HAP-1 (cell line): ENCODE measurements at regions not wholly inside any gene's neighbourhood (a gene's known extent, or its start where the extent isn't known, plus 50 kb on each side); places are given as distances from the start of the nearest gene placed in this dataset.

Experiments used
- DNase-seq, 2 experiments: peaks; one replicate each; pipeline ENCODE4 v3.0.0-alpha.2; 2016 to 2020; ENCODE audit warnings: low spot score in 2 of 2
- H3K27me3 ChIP-seq: fragments of 250-450 bp; sonication (Bioruptor Pico); 2 replicates; pipeline ENCODE4 v1.5.1; 2020; ENCODE audit warnings: low read depth, mild to moderate bottlenecking, moderate library complexity
- H3K36me3 ChIP-seq: fragments of 250-450 bp; sonication (Bioruptor Pico); replicated peaks from 2 replicates; pipeline ENCODE4 v1.5.1; 2020; ENCODE audit warnings: mild to moderate bottlenecking
- H3K4me1 ChIP-seq: fragments of 250-450 bp; sonication (Bioruptor Pico); 2 replicates; pipeline ENCODE4 v1.5.1; 2020; ENCODE audit warnings: mild to moderate bottlenecking
- H3K4me3 ChIP-seq: fragments of 250-450 bp; sonication (Bioruptor Pico); 2 replicates; pipeline ENCODE4 v1.5.1; 2020; ENCODE audit warnings: mild to moderate bottlenecking, moderate library complexity
- H3K9me3 ChIP-seq: fragments of 250-450 bp; sonication (Bioruptor Pico); 2 replicates; pipeline ENCODE4 v1.5.1; 2020; ENCODE audit warnings: mild to moderate bottlenecking, moderate library complexity
- in situ Hi-C: fragments of 300-500 bp; cut with MboI; formaldehyde crosslinking; loops from 3 replicates; pipeline ENCODE4 v1.14.3; 2020; ENCODE audit warnings: low sequenced_read_pairs, inconsistent platforms, mixed read lengths

DNA sequence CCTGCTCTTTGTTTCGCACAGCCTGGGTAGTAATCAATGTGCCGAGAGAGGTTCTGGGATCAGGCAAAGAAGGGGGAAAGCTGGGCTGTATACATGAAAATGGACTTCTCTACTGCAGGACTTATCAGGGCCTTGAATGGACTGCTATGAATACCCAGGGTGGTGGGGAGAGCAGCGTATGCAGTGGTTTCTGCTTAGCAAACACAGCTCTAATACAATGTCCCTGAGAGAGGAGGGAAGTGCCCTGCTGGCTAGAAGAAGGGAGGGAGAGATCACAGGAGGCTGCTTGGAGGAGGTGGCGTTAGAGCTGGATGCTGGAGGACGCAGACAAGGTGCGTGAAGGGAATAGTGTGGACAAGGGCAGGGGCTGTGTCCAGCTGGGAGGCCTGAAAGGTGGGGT lies 116.1 kb downstream of the PTPRS start:
- Histone ChIP-seq H3K36me3 (peaks cover 15% of the 10 kb centered on the region), H3K27me3 (no peaks in the 10 kb centered on the region), H3K4me3 (no peak overlapping the region), H3K4me1 (no peaks in the 10 kb centered on the region), H3K9me3 (no peaks in the 10 kb centered on the region)
- in situ Hi-C loops = no loop called here
- no peak for DNase-seq

DNA sequence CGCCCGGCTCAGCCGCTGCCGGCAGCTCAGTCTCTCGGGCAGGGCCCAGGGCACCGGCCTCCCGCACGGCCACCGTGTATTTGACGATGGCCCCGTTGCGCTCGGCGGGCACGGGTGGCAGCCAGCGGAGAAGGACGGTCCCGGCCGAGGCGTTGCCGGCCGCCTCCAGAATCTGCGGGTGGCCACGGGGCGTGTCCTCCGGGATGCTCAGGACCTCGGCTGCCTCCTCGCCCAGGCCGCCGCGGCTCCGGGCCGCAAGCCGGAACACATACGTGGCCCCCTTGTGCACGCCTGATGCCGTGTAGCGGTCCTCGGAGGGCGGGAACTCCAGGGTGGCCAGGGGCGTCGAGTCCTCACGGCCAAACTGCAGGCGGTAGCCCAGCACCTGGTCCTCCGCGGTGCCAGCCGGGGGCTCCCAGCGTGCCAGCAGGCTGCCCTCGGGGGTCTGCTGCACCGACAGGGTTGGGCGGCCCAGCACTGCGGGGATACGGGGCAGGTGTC lies 117.7 kb downstream of the PTPRS start:
- H3K4me3 ChIP-seq = no peak overlapping the region
- H3K36me3 ChIP-seq = peaks cover 29% of the 10 kb centered on the region
- no peaks in the 10 kb centered on the region for H3K27me3 ChIP-seq
- in situ Hi-C loops = no loop called here
- no peaks in the 10 kb centered on the region for H3K4me1 ChIP-seq
- no peaks in the 10 kb centered on the region for H3K9me3 ChIP-seq
- no peak for DNase-seq

DNA sequence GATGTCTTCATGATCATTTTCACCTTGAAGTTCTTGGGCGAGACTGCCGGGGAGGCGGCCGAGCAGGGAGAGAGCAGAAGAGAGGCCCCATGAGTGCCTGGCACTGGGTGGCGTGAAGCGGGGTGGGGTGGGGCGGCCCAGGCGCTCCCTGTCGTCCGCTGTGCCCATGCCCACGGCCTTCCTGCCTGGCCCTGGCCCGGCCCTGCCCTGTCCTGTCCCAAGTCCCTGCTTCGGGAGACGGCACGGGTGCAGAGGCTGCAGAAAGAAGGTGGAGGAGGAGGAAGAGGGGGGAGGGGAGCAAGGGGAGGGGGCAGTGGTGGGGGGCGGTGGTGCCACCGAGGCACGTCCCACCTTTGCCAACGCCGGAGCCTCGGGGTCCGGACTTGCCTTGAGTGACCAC lies 118.4 kb downstream of the PTPRS start:
- H3K9me3 ChIP-seq = no peaks in the 10 kb centered on the region
- H3K4me1 ChIP-seq = no peaks in the 10 kb centered on the region
- no peak for DNase-seq
- H3K36me3 ChIP-seq = peaks cover 36% of the 10 kb centered on the region
- no peak overlapping the region for H3K4me3 ChIP-seq
- in situ Hi-C loops = no loop called here
- no peaks in the 10 kb centered on the region for H3K27me3 ChIP-seq

DNA sequence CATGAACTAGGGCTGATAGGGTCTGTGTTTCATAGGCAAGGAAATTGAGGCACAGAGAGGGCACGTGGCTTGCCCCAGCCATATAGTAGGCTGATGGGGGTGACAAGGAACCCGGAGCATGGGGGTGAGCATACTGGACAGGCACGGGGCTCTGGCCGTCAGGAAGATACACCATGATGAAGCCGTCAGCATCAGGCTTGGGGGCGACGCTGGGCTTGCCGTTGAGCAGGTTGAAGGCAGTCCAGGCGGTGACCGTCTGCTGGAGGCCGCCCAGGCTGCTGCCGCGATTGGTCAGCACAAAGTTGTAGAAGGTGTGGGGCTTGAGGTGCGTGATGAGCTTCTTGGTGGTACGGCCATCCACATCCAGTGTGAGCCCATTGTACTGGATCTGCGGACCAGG lies 119.7 kb downstream of the PTPRS start:
- no peaks in the 10 kb centered on the region for H3K9me3 ChIP-seq
- in situ Hi-C loops = no loop called here
- no peaks in the 10 kb centered on the region for H3K4me1 ChIP-seq
- no peak overlapping the region for H3K4me3 ChIP-seq
- no peak for DNase-seq
- no peaks in the 10 kb centered on the region for H3K27me3 ChIP-seq
- H3K36me3 ChIP-seq = peaks cover 49% of the 10 kb centered on the region

DNA sequence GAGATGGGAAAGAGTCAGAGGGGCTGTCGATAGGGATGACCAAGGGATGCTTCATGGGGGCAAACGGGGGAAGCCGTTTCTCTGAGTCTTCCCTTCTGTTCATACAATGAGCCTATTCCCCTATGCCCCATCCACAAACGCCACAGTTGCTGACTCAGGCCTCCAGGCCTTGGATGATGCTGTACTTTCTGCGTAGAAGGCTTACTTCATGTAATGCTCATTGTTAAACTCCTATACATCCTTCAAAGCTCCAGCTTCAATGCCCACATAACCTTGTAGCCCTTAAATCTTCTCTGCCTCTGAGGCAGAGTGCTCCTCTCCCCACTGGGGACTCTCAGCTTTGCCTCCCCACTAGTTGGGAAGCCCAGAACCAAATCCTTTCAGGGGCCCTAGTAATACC lies 120.3 kb downstream of the PTPRS start:
- in situ Hi-C loops = no loop called here
- no peak overlapping the region for H3K4me3 ChIP-seq
- no peaks in the 10 kb centered on the region for H3K27me3 ChIP-seq
- no peaks in the 10 kb centered on the region for H3K9me3 ChIP-seq
- H3K36me3 ChIP-seq = peaks cover 52% of the 10 kb centered on the region
- H3K4me1 ChIP-seq = no peaks in the 10 kb centered on the region
- DNase-seq = no peak

DNA sequence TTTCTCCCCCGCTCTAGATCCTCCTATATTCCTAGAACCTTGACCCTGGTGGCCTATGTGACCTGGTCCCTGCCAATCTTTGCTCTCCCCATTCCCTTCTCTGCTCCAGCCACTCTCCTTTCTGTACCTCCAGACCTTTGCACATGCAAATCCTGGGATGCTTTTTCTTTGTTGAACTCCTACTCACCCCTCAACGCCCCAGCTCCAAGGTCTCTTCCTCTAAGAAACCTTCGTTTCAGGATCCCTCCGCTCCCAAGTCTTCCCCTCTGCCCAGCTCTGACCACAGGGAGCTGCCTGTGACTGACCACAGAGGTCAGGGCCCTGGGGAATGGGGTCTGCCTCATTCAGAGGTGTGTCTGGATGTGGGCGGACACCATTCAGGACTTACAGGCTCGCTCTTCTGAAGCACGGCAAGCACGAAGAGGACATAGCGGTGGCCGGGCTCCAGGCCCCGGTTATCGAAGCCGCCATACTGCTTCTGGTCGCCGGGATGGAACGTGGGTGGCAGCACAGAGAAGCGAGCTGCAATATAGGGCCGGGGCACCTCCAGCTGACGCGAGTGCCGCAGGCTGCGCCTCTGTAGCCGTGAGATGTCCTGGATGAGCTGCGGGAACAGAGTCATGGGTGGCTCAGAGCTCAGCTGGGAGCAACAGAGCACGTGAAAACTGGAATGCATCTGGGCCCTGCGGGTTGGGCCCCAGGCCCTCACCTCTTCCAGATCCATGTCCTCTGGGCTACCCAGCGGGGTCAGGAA lies 120.9 kb downstream of the PTPRS start:
- Histone ChIP-seq H3K9me3 (no peaks in the 10 kb centered on the region), H3K4me1 (no peaks in the 10 kb centered on the region), H3K4me3 (no peak overlapping the region), H3K36me3 (peaks cover 56% of the 10 kb centered on the region), H3K27me3 (no peaks in the 10 kb centered on the region)
- in situ Hi-C loops = no loop called here
- no peak for DNase-seq

DNA sequence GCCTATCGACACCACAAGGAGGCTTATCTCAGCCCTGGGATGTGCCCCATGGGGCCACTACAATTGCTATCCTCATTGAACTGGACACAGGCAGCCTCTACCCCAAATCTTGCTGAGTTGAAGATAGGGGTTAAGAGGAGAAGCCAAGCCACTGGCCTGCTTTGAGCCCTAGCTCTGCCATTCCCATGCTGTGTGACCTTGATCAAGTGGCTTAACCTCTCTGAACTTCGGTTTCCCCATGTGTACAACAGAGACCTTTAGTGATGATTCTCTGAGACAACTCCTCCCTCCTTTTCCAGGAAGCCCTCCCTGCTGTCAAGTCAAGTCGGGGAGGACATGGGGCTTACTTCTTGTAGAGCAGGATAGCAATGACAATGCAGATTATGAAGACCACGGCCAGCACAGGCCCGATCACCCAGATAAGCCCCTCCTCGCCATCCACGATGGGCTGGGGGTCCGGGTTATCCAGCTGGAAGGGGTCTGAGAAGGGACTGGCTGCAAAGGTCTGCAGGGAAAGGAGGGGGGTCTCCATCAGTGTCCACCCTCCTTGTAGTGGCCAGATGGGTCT lies 121.6 kb downstream of the PTPRS start:
- Histone ChIP-seq H3K27me3 (no peaks in the 10 kb centered on the region), H3K36me3 (peaks cover 63% of the 10 kb centered on the region), H3K9me3 (no peaks in the 10 kb centered on the region), H3K4me1 (no peaks in the 10 kb centered on the region), H3K4me3 (no peak overlapping the region)
- in situ Hi-C loops = no loop called here
- DNase-seq = no peak

DNA sequence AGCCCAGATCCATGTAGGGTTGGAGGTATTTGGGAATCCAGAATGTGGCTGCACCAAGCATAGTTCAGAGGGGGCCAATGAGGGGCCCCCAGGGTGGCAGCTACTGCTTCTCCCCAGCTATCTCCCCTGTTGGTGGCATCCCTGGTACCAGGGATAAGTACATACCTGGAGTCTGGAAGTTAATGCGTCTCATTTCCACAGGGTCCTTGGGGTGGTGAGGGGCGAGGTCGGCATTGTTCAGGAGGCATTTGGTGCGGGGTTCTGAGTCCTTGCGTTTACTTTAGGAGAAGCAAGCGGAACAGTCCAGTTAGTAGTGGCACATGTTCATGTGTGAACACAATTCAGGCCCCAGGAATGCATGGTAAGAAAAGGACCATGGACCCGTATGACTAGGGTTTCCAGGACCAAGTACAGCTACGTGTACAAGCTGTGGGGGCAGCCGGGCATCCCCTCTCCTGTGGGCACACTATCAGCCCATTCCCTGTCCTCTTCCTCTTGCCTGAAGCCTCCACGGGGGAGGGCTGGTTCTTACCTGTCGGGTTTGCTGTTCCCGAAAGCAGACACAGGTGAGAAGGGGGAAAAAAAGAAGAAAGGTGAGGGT lies 122.3 kb downstream of the PTPRS start:
- H3K36me3 ChIP-seq = peaks cover 69% of the 10 kb centered on the region
- in situ Hi-C loops = no loop called here
- H3K4me3 ChIP-seq = no peak overlapping the region
- no peaks in the 10 kb centered on the region for H3K27me3 ChIP-seq
- no peaks in the 10 kb centered on the region for H3K4me1 ChIP-seq
- H3K9me3 ChIP-seq = no peaks in the 10 kb centered on the region
- DNase-seq = no peak

DNA sequence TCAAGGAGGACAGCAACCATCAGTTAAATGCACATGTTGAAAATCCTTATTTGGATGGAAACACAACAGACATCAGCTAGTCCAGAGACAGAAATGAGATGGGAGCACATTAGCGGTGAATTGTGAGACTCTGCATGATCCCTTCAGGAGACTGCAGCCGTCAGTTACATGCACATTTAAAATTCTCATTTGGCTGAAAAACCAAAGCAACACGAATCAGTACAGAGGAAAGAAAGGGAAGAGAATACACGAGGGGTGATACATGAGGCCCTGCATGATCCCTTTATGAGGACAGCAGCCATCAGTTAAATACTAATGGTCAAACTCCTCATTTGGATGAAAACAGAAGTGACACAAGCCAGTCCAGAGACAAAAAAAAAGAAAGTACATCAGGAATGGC lies 123.4 kb downstream of the PTPRS start:
- Histone ChIP-seq H3K4me1 (no peaks in the 10 kb centered on the region), H3K36me3 (peaks cover 71% of the 10 kb centered on the region), H3K4me3 (no peak overlapping the region), H3K9me3 (no peaks in the 10 kb centered on the region), H3K27me3 (no peaks in the 10 kb centered on the region)
- DNase-seq = no peak
- in situ Hi-C loops = no loop called here

DNA sequence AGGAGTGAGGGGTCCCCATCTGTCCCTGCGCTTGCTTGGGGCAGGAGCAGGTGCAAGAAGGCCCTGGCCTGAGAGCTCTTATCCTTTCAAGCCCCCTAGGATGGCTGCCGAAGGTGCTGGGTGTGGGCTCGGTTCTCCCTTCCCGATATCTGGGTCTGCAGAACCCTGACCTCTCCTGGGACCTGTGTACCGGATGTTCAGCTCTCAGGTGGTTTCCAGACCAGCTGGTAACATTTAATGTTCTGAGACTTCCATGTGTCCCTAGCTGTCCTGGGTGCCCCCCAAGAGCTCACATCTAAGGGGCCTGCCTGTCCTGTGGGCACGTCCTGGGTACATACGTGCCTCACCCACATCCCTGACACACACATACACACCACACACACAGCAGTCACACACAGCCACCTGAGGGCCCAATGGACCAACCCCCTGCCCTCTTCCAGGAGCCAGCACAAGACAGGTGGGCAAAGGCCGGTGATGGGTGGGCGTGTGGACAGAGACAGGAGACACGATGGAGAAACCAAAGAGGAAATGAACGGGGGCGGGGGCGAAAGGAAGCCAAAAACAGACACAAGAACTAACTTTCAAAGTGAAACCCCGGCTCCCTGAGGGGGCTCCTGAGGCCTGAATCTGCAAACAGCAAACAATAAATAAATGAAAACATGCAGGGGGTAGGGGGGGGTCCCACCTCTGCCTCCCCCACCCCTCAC lies 124.3 kb downstream of the PTPRS start:
- in situ Hi-C loops = no loop called here
- no peak for DNase-seq
- no peaks in the 10 kb centered on the region for H3K27me3 ChIP-seq
- no peaks in the 10 kb centered on the region for H3K9me3 ChIP-seq
- H3K4me1 ChIP-seq = no peaks in the 10 kb centered on the region
- H3K4me3 ChIP-seq = no peak overlapping the region
- peaks cover 77% of the 10 kb centered on the region for H3K36me3 ChIP-seq

DNA sequence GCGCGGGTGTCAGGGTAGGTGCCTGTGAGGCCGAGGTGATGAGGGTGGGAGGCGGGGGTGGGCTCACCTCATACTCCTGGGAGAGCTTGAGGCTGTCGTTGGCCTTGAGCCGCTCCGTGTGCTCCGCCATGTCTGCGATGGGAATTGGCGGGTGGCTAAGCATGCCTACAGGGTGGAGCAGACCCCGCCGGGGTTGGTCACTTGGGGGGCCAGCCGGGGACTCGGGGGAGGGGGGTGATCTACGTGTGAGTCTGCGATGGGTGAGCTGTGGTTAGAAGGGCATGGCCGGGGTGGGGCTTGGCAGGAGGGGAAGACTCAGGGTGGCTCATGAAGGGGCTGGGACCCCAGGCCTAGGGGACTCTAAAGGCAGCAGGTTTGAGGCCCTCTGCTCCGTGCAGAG lies 125.2 kb downstream of the PTPRS start:
- H3K4me3 ChIP-seq = no peak overlapping the region
- H3K9me3 ChIP-seq = no peaks in the 10 kb centered on the region
- no peak for DNase-seq
- no peaks in the 10 kb centered on the region for H3K27me3 ChIP-seq
- peaks cover 82% of the 10 kb centered on the region for H3K36me3 ChIP-seq
- in situ Hi-C loops = no loop called here
- no peaks in the 10 kb centered on the region for H3K4me1 ChIP-seq

DNA sequence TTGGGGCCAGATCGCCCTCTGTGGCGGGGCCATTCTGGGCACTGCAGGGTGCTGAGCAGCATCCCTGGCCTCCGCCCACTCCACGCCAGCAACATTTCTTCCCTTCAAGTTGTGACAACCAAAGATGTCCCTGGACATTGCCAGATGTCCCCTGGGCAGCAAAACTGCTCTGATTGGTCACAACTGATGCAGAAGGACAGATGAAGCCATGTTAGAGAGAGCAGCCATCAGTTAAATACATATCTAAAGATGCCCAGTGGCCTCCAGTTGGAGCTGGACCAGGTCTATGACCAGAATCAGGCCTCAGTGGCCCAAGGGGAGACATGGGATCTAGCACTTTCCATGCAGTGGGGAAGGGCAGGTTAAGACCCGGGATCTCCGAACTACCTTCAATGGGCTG lies 125.7 kb downstream of the PTPRS start:
- peaks cover 81% of the 10 kb centered on the region for H3K36me3 ChIP-seq
- in situ Hi-C loops = no loop called here

DNA sequence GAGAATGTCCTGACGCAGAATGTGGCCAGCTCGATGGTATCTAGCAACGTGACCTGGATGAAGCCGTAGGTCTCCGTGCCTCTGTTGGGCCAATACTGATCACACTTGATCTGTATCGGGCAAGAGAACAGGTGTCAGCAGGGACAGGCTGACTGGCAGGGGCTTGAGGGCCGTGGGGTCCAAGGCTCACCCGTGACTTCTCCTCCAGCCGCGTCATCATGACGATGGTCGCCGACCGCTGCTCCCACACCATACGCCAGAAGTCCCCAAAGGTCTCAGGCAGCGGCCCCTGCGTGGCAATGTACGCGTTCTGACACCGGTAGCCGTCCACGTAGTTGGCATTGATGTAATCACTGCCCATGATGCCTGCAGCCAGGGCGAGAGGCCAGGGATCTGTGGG lies 126.2 kb downstream of the PTPRS start:
- H3K36me3 ChIP-seq = peaks cover 75% of the 10 kb centered on the region
- no peaks in the 10 kb centered on the region for H3K9me3 ChIP-seq
- DNase-seq = no peak
- H3K4me3 ChIP-seq = no peak overlapping the region
- no peaks in the 10 kb centered on the region for H3K4me1 ChIP-seq
- in situ Hi-C loops = no loop called here
- H3K27me3 ChIP-seq = no peaks in the 10 kb centered on the region

More for the DNA sequence above, 125.7 kb downstream of the PTPRS start:
- no peak for DNase-seq
- H3K4me3 ChIP-seq = no peak overlapping the region
- no peaks in the 10 kb centered on the region for H3K9me3 ChIP-seq
- no peaks in the 10 kb centered on the region for H3K4me1 ChIP-seq
- no peaks in the 10 kb centered on the region for H3K27me3 ChIP-seq

DNA sequence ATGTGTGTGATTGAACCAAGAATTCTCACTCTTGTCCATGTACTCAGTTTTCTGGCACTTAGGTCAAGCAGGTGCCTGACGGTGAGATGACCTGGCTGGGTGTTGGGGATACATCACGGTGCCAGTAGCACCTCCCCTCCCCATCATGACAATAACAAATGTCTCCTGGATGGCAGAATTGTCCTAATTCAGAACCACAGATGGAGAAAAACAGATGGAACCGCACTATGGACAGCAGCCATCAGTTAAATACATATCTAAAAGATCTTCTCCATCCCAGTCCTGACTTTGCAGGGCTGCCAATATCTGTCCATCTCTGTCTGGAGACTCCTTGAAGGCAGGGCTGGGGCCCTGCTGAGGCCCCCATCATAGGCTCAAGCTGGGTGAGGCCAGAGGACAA lies 126.9 kb downstream of the PTPRS start:
- H3K27me3 ChIP-seq = no peaks in the 10 kb centered on the region
- no peak for DNase-seq
- H3K4me1 ChIP-seq = no peaks in the 10 kb centered on the region
- no peak overlapping the region for H3K4me3 ChIP-seq
- H3K9me3 ChIP-seq = no peaks in the 10 kb centered on the region
- peaks cover 68% of the 10 kb centered on the region for H3K36me3 ChIP-seq
- in situ Hi-C loops = no loop called here
